AG09309 (cell line): ENCODE measurements at regions not wholly inside any gene's neighbourhood (a gene's known extent, or its start where the extent isn't known, plus 50 kb on each side); places are given as distances from the start of the nearest gene placed in this dataset.

Experiments
- DNase-seq: peaks from one replicate; pipeline ENCODE4 v3.0.0-alpha.2; 2010; ENCODE audit warnings: low read depth
- H3K4me3 ChIP-seq: 2 replicates; pipeline ENCODE4 v1.5.1; 2011; ENCODE audit warnings: mild to moderate bottlenecking, low read depth, low read length, moderate library complexity; ENCODE audit not compliant: control insufficient read depth
- CTCF ChIP-seq: IDR thresholded peaks from 2 replicates; pipeline ENCODE4 v1.5.1; 2011; ENCODE audit warnings: mild to moderate bottlenecking, low read depth, low read length, inconsistent platforms; ENCODE audit not compliant: insufficient read depth, control insufficient read depth; ENCODE audit errors: missing control alignments

GRCh38 chr22:34702279-34702678 lies 363.7 kb upstream of the ISX start:
- DNase-seq, result no peak
- TF ChIP-seq CTCF, result no peak

GRCh38 chr22:34709641-34710040 lies 356.3 kb upstream of the ISX start:
- H3K4me3 ChIP-seq, result no peak overlapping the region
- no peak for TF ChIP-seq CTCF
- no peak for DNase-seq

More at GRCh38 chr22:34702279-34702678, 363.7 kb upstream of the ISX start:
- no peak overlapping the region for H3K4me3 ChIP-seq

GRCh38 chr22:34722901-34723300 lies 343.1 kb upstream of the ISX start:
- no peak for TF ChIP-seq CTCF
- no peak for DNase-seq
- H3K4me3 ChIP-seq, result no peak overlapping the region

GRCh38 chr22:34736081-34736480 lies 329.9 kb upstream of the ISX start:
- no peak for DNase-seq
- TF ChIP-seq CTCF, result no peak
- H3K4me3 ChIP-seq, result no peak overlapping the region

DNA sequence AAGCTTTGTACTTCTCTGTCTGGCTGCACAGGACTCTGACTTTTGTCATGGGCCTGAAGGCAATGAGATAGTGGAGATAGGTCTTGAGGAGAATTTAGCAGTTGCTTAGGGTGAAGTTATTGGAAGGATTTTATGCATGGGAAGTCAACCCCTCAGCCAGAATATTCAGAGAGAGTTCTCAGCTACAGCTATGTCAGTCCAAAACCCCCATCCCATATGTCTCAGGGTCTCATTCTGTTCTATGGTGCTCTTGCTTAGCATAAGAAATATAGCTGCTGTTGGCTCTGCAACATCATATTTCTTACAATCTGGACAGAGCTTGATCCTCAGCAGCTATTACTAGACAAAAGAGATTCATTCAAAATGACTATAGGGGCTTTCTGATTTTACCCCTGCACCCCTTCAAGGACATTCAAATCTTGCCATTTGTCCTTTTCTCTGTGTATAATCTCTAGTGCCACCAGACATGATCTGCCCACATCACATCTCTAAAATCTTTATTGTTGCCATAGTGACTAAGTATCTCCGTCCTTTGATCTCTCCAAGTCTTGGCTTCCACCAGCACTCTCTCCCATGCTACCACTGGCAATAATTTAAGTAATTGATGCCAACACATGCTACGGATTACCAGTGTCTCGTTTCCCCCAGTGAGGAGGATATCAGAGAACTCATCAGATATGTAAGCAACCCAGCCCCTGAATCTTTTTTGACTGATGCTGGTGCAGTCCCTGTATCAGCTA lies 327.1 kb upstream of the ISX start:
- DNase-seq, result no peak
- no peak overlapping the region for H3K4me3 ChIP-seq
- TF ChIP-seq CTCF, result no peak

- no peak for DNase-seq
- no peak overlapping the region for H3K4me3 ChIP-seq
- TF ChIP-seq CTCF, result no peak
These were observed 322.7 kb upstream of the ISX start for GRCh38 chr22:34743110-34743751.
